HK-2 (cell line): ENCODE measurements at regions not wholly inside any gene's neighbourhood (a gene's known extent, or its start where the extent isn't known, plus 50 kb on each side); places are given as distances from the start of the nearest gene placed in this dataset.
"Not testable (repeated sequence)": the region's sequence is repeated elsewhere in the genome, so short reads cannot be mapped to it uniquely, and the experiment has no call there.

Experiments used
- DNase-seq: peaks from one replicate; pipeline ENCODE4 v3.0.0-alpha.2; 2018; ENCODE audit not compliant: unreplicated experiment

GRCh38 chr18:14936313-14936712, 188.3 kb downstream of the ANKRD30B start:
- DNase-seq = no peak

- DNase-seq = no peak
These were observed 189.3 kb downstream of the ANKRD30B start for GRCh38 chr18:14937271-14937670.

DNA sequence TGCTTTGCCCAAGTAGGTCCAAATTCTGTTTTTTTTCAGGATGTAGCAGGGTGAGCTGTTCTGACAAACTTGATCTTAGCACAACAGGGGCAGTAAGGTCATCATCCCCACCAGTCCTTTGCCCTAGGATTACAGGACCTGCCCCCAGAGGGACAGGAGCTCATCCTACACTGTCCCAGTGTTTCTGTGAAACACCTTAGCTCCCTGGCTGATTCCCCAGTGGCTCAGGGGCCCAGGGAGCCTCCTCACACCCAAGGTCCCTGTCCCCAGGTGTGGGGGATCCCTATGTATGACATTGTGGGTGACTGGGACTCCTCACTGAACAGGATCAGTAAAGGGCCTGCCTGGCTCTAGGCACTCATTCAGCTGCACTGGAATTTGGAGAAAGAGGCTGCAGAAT, 191.2 kb downstream of the ANKRD30B start:
- no peak for DNase-seq

GRCh38 chr18:14940106-14940505, 192.1 kb downstream of the ANKRD30B start:
- not testable (repeated sequence) for DNase-seq

DNA sequence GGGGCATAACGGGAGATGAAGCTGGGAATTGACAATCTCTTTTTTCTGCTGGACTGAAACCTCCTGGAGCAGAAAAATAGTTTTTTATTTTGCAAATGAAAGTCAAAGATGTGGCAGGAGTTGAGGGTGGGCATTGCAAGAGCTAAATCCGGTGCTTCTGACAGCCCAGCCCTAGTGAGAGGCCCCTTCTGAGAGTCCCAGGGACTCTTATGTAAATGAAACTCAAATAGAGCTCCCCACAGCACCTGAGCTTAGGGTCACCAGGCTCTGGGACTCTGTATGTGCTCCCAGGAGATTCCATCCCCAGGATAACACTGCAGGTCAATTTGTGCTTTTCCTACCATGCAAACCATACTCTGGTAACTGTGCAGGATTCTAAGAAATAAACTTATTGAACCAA, 192.8 kb downstream of the ANKRD30B start:
- DNase-seq = no peak

GRCh38 chr18:14941256-14941655, 193.3 kb downstream of the ANKRD30B start:
- no peak for DNase-seq

DNA sequence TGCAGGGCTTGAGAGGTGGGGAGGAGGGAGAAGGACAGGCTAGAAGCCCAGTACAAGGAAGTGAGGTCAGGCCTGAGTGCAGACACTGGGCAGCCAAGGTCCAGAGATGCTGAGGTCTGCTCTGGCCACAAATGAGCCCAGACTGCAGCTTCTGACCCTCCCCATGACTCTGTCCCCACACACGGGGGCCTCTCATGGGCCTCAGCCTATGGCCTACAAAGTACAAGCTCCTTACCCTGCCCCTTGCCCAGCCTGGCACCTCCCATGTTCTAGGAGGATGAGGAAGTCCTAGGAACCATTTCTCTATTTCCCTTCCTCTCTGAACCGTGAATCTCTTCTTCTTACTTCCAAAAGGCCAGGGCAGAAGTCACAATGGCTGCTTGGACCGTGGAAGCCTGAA, 193.8 kb downstream of the ANKRD30B start:
- no peak for DNase-seq

DNA sequence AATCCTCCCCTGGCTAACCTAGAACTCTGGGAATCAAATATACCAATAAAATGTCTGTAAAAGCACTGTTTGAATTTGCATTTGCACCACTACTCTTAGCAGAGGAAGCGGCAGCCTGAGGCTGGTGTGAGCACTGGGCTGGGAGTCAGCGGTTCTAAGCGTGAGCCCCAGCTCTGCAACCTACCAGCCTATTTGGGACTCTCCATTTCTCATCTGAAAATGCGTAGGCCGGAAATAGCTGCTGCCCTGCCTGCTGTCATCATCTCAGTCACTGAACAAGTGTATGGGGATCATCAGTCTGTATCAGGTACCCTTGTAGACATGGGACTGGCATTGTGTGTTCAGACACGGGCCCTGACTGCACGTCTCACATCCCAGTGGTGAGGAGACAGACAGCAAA, 194.3 kb downstream of the ANKRD30B start:
- no peak for DNase-seq

GRCh38 chr18:14943486-14943885, 195.5 kb downstream of the ANKRD30B start:
- no peak for DNase-seq

DNA sequence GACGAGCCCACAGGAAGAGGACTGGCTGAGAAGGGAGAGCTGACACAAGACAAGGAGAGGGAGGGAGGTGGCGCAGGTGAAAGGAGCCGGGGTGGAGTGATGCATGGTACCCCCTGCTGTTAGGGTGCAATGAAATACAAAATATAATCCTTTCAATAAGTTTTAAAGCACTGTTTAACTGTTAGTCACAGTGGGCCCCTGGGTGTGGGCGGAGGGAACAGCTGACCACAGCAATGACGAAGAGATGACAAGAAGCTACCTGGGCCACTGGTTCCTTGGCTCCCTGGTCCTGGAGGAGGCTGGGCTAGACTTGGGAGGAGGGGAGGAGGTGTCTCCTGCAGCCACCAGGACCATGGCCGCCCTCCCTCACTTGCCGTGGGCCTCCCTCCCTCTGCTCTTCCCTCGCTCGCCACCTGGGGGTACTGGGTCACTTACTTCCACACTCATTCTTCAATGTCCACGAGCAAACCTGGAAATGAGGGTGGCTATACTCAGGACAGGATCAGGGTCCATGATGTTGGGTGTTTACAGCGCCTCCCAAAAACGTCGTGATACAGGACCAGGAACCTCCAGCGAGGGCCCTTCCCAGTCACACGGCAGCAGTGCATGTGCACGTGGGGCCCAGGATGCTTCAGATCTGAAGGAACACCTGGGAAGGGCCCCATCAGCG, 196.1 kb downstream of the ANKRD30B start:
- DNase-seq = no peak

DNA sequence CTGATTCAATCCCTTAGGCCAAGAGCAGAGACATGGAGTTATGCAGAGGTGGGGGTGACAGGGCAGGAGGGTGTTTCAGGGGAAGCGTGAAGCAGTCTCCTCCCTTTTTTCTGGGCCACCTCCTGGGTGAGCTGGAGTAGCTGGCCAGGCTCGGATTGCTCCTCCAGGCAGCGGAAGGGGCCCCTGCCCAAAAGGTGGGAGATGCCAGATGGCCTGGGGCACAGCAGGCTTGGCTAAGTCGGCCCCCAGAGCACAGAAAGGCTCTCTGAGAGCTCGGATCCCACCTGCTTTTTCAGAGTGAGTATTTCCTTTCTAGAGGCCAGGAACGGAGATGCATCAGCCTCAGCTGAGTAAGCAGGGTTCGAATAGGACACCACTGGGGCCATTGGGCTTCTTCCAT, 196.9 kb downstream of the ANKRD30B start:
- no peak for DNase-seq

- DNase-seq = no peak
These were observed 197.3 kb downstream of the ANKRD30B start for GRCh38 chr18:14945286-14945685.

- DNase-seq = no peak
These were observed 198.0 kb downstream of the ANKRD30B start for GRCh38 chr18:14945984-14946383.

- DNase-seq = not testable (repeated sequence)
These were observed 198.9 kb downstream of the ANKRD30B start for GRCh38 chr18:14946741-14947470.

DNA sequence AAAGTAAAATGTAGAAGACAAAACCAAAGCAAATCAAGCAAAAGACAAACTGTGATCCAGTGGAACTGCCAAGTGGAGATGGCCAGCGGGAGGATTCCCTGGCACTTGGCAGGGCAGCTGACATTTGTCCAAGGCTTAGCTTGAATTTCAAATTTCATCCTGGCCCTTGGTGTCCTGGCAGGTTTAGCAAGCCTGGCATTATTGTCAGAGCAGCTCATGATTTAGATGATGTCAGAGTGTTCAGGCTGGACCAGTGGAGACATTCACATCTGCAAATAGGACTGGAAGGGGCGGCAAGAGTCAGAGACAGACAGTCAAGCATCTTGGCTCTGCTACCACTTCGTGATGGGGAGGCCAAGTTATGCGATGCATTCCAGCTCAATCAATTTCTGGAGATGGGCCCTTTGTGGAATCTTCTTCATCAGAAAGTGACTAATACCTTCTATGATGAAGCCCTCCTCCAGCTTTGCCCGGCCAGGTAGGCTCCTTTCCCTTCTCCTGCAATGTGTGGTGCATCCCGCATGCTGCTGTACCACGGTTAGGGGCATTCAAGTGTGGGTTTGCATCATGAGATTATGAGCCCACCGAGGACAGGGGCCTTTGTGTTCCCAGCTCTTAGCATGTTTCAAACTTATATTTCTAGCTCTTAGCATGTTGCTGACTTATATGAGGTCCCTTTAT, 199.7 kb downstream of the ANKRD30B start:
- DNase-seq = no peak

DNA sequence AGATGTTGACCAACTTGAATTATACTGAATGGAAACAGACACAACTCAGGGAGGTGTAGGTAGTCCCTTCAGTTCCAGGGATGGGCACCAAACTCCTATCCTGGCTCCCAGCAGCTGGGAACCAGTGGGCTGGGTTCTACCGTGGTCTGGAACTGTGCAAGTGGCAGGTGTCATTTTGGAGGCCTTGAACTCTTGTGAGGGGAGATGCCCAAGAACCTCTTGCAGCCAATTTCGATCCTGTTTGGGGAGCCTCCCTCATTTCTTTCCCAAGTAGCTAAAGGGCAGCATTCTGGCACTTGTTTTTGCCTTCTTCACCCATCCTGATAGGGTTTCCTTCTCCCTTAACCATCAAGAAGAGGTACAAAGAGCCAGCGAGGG, 200.2 kb downstream of the ANKRD30B start:
- no peak for DNase-seq

DNA sequence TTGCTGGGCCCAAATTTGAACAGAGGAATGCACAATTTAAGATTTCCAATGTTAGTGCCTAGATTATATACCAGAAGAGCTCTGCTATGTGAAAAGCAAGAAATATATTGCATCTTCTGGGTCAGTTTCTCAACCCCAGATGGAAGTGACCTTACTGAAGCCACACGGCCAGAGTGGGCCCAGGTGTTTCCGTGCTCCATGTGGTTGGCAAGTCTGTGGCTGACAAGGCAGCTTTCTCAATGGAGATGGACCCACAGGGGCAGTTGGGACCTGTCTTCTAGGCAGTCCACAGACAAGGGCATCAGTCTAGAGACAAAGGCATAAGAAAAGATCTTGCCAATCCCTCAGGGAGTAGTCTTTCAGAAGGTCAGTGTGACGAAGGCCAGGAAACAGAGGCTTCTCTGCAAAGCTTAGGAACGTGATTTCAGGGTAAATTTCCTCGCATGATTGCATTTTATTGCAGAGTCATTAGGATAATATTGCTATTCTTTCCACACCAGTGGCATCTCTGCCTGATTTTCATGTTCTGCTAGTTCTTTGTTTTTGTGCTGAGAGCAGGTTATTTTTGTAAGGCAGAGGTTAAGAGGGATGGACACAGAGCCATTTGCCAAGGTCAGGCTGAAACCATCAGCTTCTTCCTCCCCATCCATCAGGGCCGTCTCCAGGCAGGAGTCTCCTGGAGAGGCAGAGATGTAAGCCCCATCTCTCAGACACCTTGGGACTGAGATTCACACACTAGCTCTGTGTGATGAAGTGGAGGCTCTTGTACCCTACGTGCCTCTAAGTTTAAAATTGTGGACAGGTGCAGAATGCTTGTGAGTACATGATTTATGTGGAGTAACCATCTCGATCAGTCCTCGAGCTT, 202.1 kb downstream of the ANKRD30B start:
- no peak for DNase-seq

DNA sequence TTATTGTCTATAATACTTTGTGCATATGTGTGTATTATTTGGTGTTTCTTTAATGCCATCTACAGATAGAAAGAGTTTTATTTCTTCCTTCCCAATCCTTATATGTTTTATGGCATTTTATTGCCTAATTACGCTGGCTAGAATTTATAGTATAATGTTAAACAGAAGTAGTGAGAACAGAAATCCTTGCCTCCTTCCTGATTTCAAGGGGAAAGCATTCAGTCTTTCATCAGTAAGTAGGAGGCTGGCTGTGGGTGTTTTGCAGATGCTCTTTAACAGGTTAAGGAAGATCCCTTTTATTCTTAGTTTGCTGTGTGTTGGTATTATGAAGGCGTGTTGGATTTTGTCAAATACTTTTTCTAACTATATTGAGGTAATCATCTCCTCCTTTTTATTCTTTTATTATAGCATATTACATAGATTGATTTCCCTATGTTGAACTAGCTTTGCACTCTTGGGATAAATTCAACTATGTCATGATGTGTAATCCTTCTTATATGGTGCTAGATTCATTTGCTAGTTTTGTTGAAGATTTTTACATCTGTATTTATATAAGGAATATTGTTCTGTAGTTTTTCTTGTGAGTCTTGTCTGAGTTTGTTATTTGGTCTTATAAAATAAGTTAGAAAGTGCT, 204.6 kb downstream of the ANKRD30B start:
- DNase-seq = not testable (repeated sequence)

GRCh38 chr18:14958701-14959100, 210.7 kb downstream of the ANKRD30B start:
- no peak for DNase-seq

GRCh38 chr18:14959550-14959949, 211.6 kb downstream of the ANKRD30B start:
- DNase-seq = no peak

- no peak for DNase-seq
These were observed 214.0 kb downstream of the ANKRD30B start for GRCh38 chr18:14961991-14962390.

DNA sequence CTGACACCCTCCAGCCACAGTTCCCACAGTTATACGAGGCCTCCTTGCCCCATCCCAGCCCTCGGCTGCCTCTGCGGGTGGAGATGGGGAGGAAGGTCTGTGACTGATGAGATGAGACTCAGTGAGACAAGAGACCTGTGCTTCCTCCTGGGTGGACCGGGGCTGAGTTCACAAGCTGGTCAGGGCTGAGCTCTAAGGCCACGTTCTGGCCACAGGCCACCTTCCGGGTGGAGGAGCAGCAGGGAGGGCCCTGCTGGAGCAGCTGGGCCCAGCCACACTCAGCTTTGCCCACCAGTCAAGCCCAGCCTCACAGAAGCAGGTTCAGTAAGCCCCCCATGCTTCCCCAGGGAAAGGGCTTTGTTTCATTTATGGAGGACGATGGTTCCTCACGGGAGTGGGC, 214.7 kb downstream of the ANKRD30B start:
- DNase-seq = no peak
